NCI-H524 treated with DMSO at 0.1 percent for 48 hours (cell line): ENCODE measurements at regions not wholly inside any gene's neighbourhood (a gene's known extent, or its start where the extent isn't known, plus 50 kb on each side); places are given as distances from the start of the nearest gene placed in this dataset.
A peak's percentile ranks its signal among the peaks of the same experiment; 100 is the strongest.

Source experiments
- DNase-seq: peaks from one replicate; lab custom pipeline; 2025; lab: John Stamatoyannopoulos, UW

- no peak for DNase-seq
These were observed 179.3 kb upstream of the CIBAR2 start for GRCh38 chr16:85291302-85292148.

- no peak for DNase-seq
These were observed 181.2 kb upstream of the CIBAR2 start for GRCh38 chr16:85293458-85293857.

- peak; percentile 96 for DNase-seq
These were observed 181.8 kb upstream of the CIBAR2 start for GRCh38 chr16:85293904-85294642.

GRCh38 chr16:85294810-85295508, 182.7 kb upstream of the CIBAR2 start:
- no peak for DNase-seq

GRCh38 chr16:85296859-85297660, 184.8 kb upstream of the CIBAR2 start:
- no peak for DNase-seq

- DNase-seq: no peak
These were observed 185.6 kb upstream of the CIBAR2 start for GRCh38 chr16:85297881-85298280.

- no peak for DNase-seq
These were observed 188.2 kb upstream of the CIBAR2 start for GRCh38 chr16:85300406-85300968.

GRCh38 chr16:85301231-85301630, 189.0 kb upstream of the CIBAR2 start:
- no peak for DNase-seq

- peak; percentile 84 for DNase-seq
These were observed 190.0 kb upstream of the CIBAR2 start for GRCh38 chr16:85302018-85302847.

- DNase-seq: no peak
These were observed 190.6 kb upstream of the CIBAR2 start for GRCh38 chr16:85302848-85303353.

GRCh38 chr16:85303354-85303883, 191.1 kb upstream of the CIBAR2 start:
- no peak for DNase-seq

GRCh38 chr16:85304337-85304736, 192.1 kb upstream of the CIBAR2 start:
- DNase-seq: no peak

- DNase-seq: no peak
These were observed 194.0 kb upstream of the CIBAR2 start for GRCh38 chr16:85306071-85306792.

GRCh38 chr16:85306793-85307551, 194.7 kb upstream of the CIBAR2 start:
- DNase-seq: no peak

GRCh38 chr16:85307552-85308364, 195.5 kb upstream of the CIBAR2 start:
- DNase-seq: no peak

- DNase-seq: no peak
These were observed 196.6 kb upstream of the CIBAR2 start for GRCh38 chr16:85308611-85309540.
